ENCODE measurements at regions not wholly inside any gene's neighbourhood (a gene's known extent, or its start where the extent isn't known, plus 50 kb on each side); places are given as distances from the start of the nearest gene placed in this dataset.

DNA sequence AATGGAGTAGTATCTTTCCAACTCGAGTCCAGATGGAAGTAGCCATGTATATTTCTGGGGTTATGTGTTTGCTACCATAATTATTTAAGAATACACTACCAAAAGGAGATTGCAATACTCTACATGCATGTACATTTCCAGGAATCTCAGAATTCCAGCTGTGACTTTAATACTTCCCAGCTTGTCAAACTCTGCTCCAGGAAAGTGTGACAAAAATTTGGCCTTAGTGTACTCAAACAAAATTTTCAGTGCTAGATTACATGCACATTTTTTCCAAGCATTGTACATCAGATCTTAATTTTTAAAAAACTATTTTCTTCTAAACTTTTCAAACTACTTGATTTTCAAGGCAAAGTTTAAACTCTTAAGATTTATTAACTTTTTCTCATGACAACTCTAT is 1791.6 kb downstream of the SUCLG1 start:
- TF ChIP-seq, protein P1, sequence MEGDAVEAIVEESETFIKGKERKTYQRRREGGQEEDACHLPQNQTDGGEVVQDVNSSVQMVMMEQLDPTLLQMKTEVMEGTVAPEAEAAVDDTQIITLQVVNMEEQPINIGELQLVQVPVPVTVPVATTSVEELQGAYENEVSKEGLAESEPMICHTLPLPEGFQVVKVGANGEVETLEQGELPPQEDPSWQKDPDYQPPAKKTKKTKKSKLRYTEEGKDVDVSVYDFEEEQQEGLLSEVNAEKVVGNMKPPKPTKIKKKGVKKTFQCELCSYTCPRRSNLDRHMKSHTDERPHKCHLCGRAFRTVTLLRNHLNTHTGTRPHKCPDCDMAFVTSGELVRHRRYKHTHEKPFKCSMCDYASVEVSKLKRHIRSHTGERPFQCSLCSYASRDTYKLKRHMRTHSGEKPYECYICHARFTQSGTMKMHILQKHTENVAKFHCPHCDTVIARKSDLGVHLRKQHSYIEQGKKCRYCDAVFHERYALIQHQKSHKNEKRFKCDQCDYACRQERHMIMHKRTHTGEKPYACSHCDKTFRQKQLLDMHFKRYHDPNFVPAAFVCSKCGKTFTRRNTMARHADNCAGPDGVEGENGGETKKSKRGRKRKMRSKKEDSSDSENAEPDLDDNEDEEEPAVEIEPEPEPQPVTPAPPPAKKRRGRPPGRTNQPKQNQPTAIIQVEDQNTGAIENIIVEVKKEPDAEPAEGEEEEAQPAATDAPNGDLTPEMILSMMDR (conservative IDR thresholded peaks at IDR 0.05 in 1 of 2, IDR thresholded peaks at IDR 0.05 in 1 of 2; ENCODE audit: low read depth in 1 of 2, low read length in 2 of 2) = no peak
- no peak for TF ChIP-seq EZH2 (IDR thresholded peaks at IDR 0.05; ENCODE audit: low read length, missing control alignments)

Data from fibroblast of lung (primary cell).